B cell (primary cell): ENCODE measurements at regions not wholly inside any gene's neighbourhood (a gene's known extent, or its start where the extent isn't known, plus 50 kb on each side); places are given as distances from the start of the nearest gene placed in this dataset.

ENCODE experiments used
- ATAC-seq: fragments of 200-7000 bp; cut with Tn5 transposase; one replicate; pipeline ENCODE4 v1.10.0; 2021; ENCODE audit warnings: low read depth, mild to moderate bottlenecking, moderate number of reproducible peaks, moderate library complexity
- CTCF ChIA-PET: fragments of 350-600 bp; sonication (Branson Sonifier 250); formaldehyde crosslinking; loops from one replicate; lab custom pipeline; 2021; ENCODE audit warnings: antibody characterized with exemption, inconsistent platforms; lab: Charles Lee
- POLR2A ChIA-PET: fragments of 350-600 bp; sonication (Branson Sonifier 250); formaldehyde crosslinking; loops from one replicate; lab custom pipeline; 2021; ENCODE audit warnings: antibody characterized with exemption; lab: Charles Lee
- DNase-seq: peaks from one replicate; pipeline ENCODE4 v3.0.0; 2013
- H2AFZ ChIP-seq: 2 replicates; pipeline ENCODE4 v1.6.1; 2012; ENCODE audit warnings: mild to moderate bottlenecking, low read depth, low read length; ENCODE audit not compliant: insufficient read depth, poor library complexity, severe bottlenecking
- H3K27ac ChIP-seq, 2 donors: 1 replicate in 1 of 2; 2 replicates in 1 of 2; pipeline ENCODE4 v1.5.1; 2012 to 2013; ENCODE audit warnings: low read length in 2 of 2, mild to moderate bottlenecking in 2 of 2, moderate library complexity in 1 of 2
- H3K27me3 ChIP-seq, 4 experiments: fragments of 200-600 bp in 1 of 4; sonication (generic) in 1 of 4; replicated peaks in 1 of 4; 1 replicate in 2 of 4; 2 replicates in 2 of 4; pipeline versions ENCODE4 v1.6.1 to v1.7.0; 2013 to 2016; ENCODE audit warnings: low read length in 3 of 4, mild to moderate bottlenecking in 2 of 4, mixed read lengths in 1 of 4, moderate library complexity in 1 of 4; ENCODE audit not compliant: insufficient read depth in 4 of 4, control insufficient read depth in 3 of 4; ENCODE audit errors: control extremely low read depth in 1 of 4
- H3K36me3 ChIP-seq, 2 experiments: replicated peaks in 1 of 2; 1 replicate in 1 of 2; 2 replicates in 1 of 2; pipeline versions ENCODE4 v1.6.1 to v1.7.1; 2013; ENCODE audit warnings: low read length in 1 of 2; ENCODE audit not compliant: insufficient read depth in 2 of 2, control insufficient read depth in 1 of 2; ENCODE audit errors: control extremely low read depth in 1 of 2, extremely low read depth in 1 of 2
- H3K4me1 ChIP-seq, 2 donors: fragments of 200-600 bp in 1 of 2; sonication (generic) in 1 of 2; 1 replicate in 1 of 2; 2 replicates in 1 of 2; pipeline versions ENCODE4 v1.5.1 to v1.6.1; 2013 to 2017; ENCODE audit warnings: low read length in 2 of 2; ENCODE audit not compliant: control insufficient read depth in 2 of 2, insufficient read depth in 2 of 2
- H3K4me2 ChIP-seq: replicated peaks from 2 replicates; pipeline ENCODE3; 2012; ENCODE audit warnings: mild to moderate bottlenecking, low read depth, low read length; ENCODE audit not compliant: poor library complexity, severe bottlenecking
- H3K4me3 ChIP-seq, 5 experiments: fragments of 200-600 bp in 1 of 5; sonication (generic) in 1 of 5; 1 replicate in 3 of 5; 2 replicates in 2 of 5; pipeline versions ENCODE4 v1.5.1 to v1.7.0; 2011 to 2016; ENCODE audit warnings: low read length in 4 of 5, mild to moderate bottlenecking in 4 of 5, low read depth in 2 of 5, control low read depth in 1 of 5, moderate library complexity in 1 of 5; ENCODE audit not compliant: insufficient read depth in 1 of 5; ENCODE audit errors: control extremely low read depth in 1 of 5, extremely low read depth in 1 of 5
- H3K79me2 ChIP-seq: fragments of 200-600 bp; sonication (generic); one replicate; pipeline ENCODE4 v1.6.0; 2016; ENCODE audit warnings: low read length; ENCODE audit not compliant: control insufficient read depth, insufficient read depth
- H3K9ac ChIP-seq: fragments of 200-600 bp; sonication (generic); 2 replicates; pipeline ENCODE4 v1.6.1; 2017; ENCODE audit warnings: mild to moderate bottlenecking, low read length, moderate library complexity
- H3K9me3 ChIP-seq, 3 donors: one replicate each; pipeline versions ENCODE4 v1.6.1 to v1.7.1; 2013; ENCODE audit warnings: low read length in 2 of 3; ENCODE audit not compliant: control insufficient read depth in 2 of 3, insufficient read depth in 1 of 3; ENCODE audit errors: control extremely low read depth in 1 of 3
- H4K20me1 ChIP-seq: 2 replicates; pipeline ENCODE4 v1.6.0; 2012; ENCODE audit warnings: mild to moderate bottlenecking, low read length; ENCODE audit not compliant: insufficient read depth, control insufficient read depth, poor library complexity, severe bottlenecking
- H3K27ac Mint-ChIP-seq: one replicate; pipeline ENCODE4 v1.8.0; 2021; ENCODE audit warnings: mixed read lengths
- H3K27me3 Mint-ChIP-seq: one replicate; pipeline ENCODE4 v1.8.0; 2021; ENCODE audit warnings: mixed read lengths
- H3K4me1 Mint-ChIP-seq: one replicate; pipeline ENCODE4 v1.8.0; 2021; ENCODE audit warnings: mixed read lengths
- H3K4me3 Mint-ChIP-seq: one replicate; pipeline ENCODE4 v1.8.0; 2021; ENCODE audit warnings: mixed read lengths
- H3K9me3 Mint-ChIP-seq: one replicate; pipeline ENCODE4 v1.8.0; 2022; ENCODE audit warnings: mixed read lengths; ENCODE audit not compliant: insufficient read depth
- CTCF ChIP-seq: fragments of 200-600 bp; IDR thresholded peaks from one replicate; pipeline ENCODE4 v1.8.0; 2022; ENCODE audit warnings: antibody characterized with exemption, mild to moderate bottlenecking
- EZH2 ChIP-seq: IDR thresholded peaks from 2 replicates; pipeline ENCODE4 v1.6.1; 2012; ENCODE audit warnings: borderline replicate concordance, low read depth, mild to moderate bottlenecking, moderate library complexity, low read length; ENCODE audit not compliant: insufficient read depth, poor library complexity, severe bottlenecking
- WGBS: methylation state at CpG from one replicate; pipeline ENCODE4 v1.1.5; 2013; ENCODE audit warnings: missing lambda C conversion rate; ENCODE audit not compliant: insufficient coverage; 5-methylcytosine and 5-hydroxymethylcytosine counted together
- intact Hi-C: fragments of 100-400 bp; cut with micrococcal nuclease; formaldehyde crosslinking; loops from one replicate; pipeline ENCODE4 v1.10.0; 2022

DNA sequence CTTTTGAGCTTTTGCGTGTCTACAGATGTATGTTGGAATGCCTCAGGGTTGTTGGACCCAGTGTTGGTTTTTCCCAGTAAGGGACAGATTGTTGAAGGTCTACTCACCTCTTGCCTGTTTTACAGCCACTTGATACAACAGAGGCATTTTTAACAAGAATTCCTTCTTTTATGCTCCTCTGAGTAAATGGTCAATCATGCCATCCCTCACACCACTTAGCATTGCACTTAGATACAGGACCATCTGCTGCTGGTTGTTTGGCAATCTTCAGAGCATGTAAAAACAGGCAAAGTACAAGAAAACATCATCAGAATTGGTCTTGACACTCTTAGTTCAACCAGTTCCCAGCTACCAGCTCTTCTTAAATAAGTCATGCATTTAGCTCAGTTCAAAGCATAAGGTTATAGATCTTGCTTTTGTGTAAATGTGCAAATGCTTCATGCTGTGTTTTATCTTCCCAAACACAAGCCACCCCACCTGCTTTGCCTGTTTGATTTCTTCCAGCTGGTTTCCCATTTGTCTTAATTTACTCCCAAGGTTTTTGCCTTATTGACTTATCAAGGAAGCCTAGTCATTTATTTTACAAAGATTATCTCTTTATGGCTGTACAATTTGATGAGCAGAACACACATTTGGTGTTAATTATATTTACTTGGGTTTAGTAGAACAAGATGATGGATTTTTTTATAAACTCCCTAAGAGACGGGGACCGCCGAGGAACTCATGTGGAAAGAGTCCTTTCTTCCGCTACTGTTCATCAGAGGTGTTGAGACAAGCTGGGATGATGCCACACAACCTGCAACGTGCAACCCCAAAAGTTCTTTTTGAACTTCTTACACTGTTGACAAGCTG, 136.6 kb downstream of the AHR start:
- Mint-ChIP-seq H3K4me3 (no peak overlapping the region), H3K27me3 (no peaks in the 10 kb centered on the region), H3K9me3 (no peaks in the 10 kb centered on the region), H3K4me1 (no peaks in the 10 kb centered on the region), H3K27ac (no peak overlapping the region)
- H3K4me1 ChIP-seq = no peaks in the 10 kb centered on the region
- no peak overlapping the region for H3K4me2 ChIP-seq
- no peak for ATAC-seq
- intact Hi-C loops = no loop called here
- H3K9ac ChIP-seq = no peak overlapping the region
- no peaks in the 10 kb centered on the region for H3K27me3 ChIP-seq
- ChIA-PET POLR2A (no interaction called here), CTCF (no interaction called here)
- H3K4me3 ChIP-seq = no peak overlapping the region
- H3K79me2 ChIP-seq = no peaks in the 10 kb centered on the region
- DNase-seq = no peak
- no peaks in the 10 kb centered on the region for H3K36me3 ChIP-seq
- no peak overlapping the region for H3K27ac ChIP-seq
- 94% methylated on average over 5 of the region's 6 CpGs for WGBS
- peaks cover 0 to 4% (median 0%) of the 10 kb centered on the region in 3 donors for H3K9me3 ChIP-seq
- H2AFZ ChIP-seq = no peak overlapping the region
- TF ChIP-seq CTCF (no peak), EZH2 (no peak)
- no peaks in the 10 kb centered on the region for H4K20me1 ChIP-seq

GRCh38 chr7:17436126-17436525, 137.7 kb downstream of the AHR start:
- H3K27me3 ChIP-seq = no peaks in the 10 kb centered on the region
- DNase-seq = no peak
- Mint-ChIP-seq H3K4me3 (no peak overlapping the region), H3K4me1 (no peaks in the 10 kb centered on the region), H3K27me3 (no peaks in the 10 kb centered on the region), H3K9me3 (no peaks in the 10 kb centered on the region), H3K27ac (no peak overlapping the region)
- H2AFZ ChIP-seq = no peak overlapping the region
- H3K9ac ChIP-seq = no peak overlapping the region
- H4K20me1 ChIP-seq = no peaks in the 10 kb centered on the region
- TF ChIP-seq EZH2 = no peak
- no peak for TF ChIP-seq CTCF
- no peaks in the 10 kb centered on the region for H3K36me3 ChIP-seq
- no peak overlapping the region for H3K4me2 ChIP-seq
- intact Hi-C loops = no loop called here
- H3K27ac ChIP-seq = no peak overlapping the region
- no peaks in the 10 kb centered on the region for H3K79me2 ChIP-seq
- WGBS = no CpG with 5 or more reads among the region's 2 CpGs
- no peak for ATAC-seq
- H3K9me3 ChIP-seq = peaks cover 0 to 4% (median 0%) of the 10 kb centered on the region in 3 donors
- no peak overlapping the region for H3K4me3 ChIP-seq
- no peaks in the 10 kb centered on the region for H3K4me1 ChIP-seq
- ChIA-PET CTCF (no interaction called here), POLR2A (no interaction called here)
